Astrocyte of the cerebellum (primary cell): ENCODE measurements at regions not wholly inside any gene's neighbourhood (a gene's known extent, or its start where the extent isn't known, plus 50 kb on each side); places are given as distances from the start of the nearest gene placed in this dataset.

Source experiments
- DNase-seq: peaks from one replicate; pipeline ENCODE4 v3.0.0-alpha.2; 2011; ENCODE audit warnings: low read depth
- H3K4me3 ChIP-seq: 2 replicates; pipeline ENCODE4 v1.5.1; 2011; ENCODE audit warnings: mild to moderate bottlenecking, low read depth, low read length, moderate library complexity
- CTCF ChIP-seq: IDR thresholded peaks from 2 replicates; pipeline ENCODE4 v1.5.1; 2012; ENCODE audit warnings: low read length, low read depth, moderate library complexity, mild to moderate bottlenecking; ENCODE audit errors: missing control alignments
- in situ Hi-C: cut with HindIII; loops from 2 replicates; pipeline ENCODE4 v1.10.0; 2017; ENCODE audit warnings: low sequenced_read_pairs

- H3K4me3 ChIP-seq, result no peak overlapping the region
- TF ChIP-seq CTCF, result no peak
- no peak for DNase-seq
- in situ Hi-C loops, result no loop called here
Measured at GRCh38 chr7:131880078-131880477, 323.6 kb upstream of the PODXL start.

- no peak for TF ChIP-seq CTCF
- DNase-seq, result no peak
- in situ Hi-C loops, result no loop called here
- no peak overlapping the region for H3K4me3 ChIP-seq
Measured at GRCh38 chr7:131879424-131879823, 323.0 kb upstream of the PODXL start.

GRCh38 chr7:131878777-131879176, 322.3 kb upstream of the PODXL start:
- in situ Hi-C loops, result no loop called here
- DNase-seq, result no peak
- H3K4me3 ChIP-seq, result no peak overlapping the region
- TF ChIP-seq CTCF, result no peak

- DNase-seq, result no peak
- no peak overlapping the region for H3K4me3 ChIP-seq
- TF ChIP-seq CTCF, result no peak
- in situ Hi-C loops, result no loop called here
Measured at GRCh38 chr7:131873581-131873980, 317.2 kb upstream of the PODXL start.

GRCh38 chr7:131869986-131870385, 313.6 kb upstream of the PODXL start:
- in situ Hi-C loops, result no loop called here
- H3K4me3 ChIP-seq, result no peak overlapping the region
- TF ChIP-seq CTCF, result no peak
- DNase-seq, result no peak

GRCh38 chr7:131869169-131869844, 312.9 kb upstream of the PODXL start:
- no peak overlapping the region for H3K4me3 ChIP-seq
- no peak for DNase-seq
- in situ Hi-C loops, result no loop called here
- TF ChIP-seq CTCF, result no peak
